GM12878 (cell line): ENCODE measurements at regions not wholly inside any gene's neighbourhood (a gene's known extent, or its start where the extent isn't known, plus 50 kb on each side); places are given as distances from the start of the nearest gene placed in this dataset.

Experiments
- BRCA1 ChIP-seq: IDR thresholded peaks from 2 replicates; pipeline ENCODE4 v1.6.1; 2011; ENCODE audit warnings: low read depth, low read length, improper control_type of control experiment
- CHD4 ChIP-seq: fragments of 200-600 bp; sonication (generic); IDR thresholded peaks from 2 replicates; pipeline ENCODE4 v1.6.1; 2016; ENCODE audit warnings: mild to moderate bottlenecking
- CTCF ChIP-seq, 3 experiments: IDR thresholded peaks in 2 of 3; conservative IDR thresholded peaks in 1 of 3; 2 replicates each; pipeline ENCODE4 v1.5.1; 2011; ENCODE audit warnings: low read depth in 3 of 3, low read length in 3 of 3, mild to moderate bottlenecking in 3 of 3, control low read depth in 2 of 3, moderate library complexity in 2 of 3, inconsistent platforms in 1 of 3, mixed read lengths in 1 of 3; ENCODE audit not compliant: control insufficient read depth in 2 of 3, insufficient read depth in 1 of 3; ENCODE audit errors: extremely low read depth in 1 of 3
- HDAC2 ChIP-seq: fragments of 200-600 bp; sonication (generic); IDR thresholded peaks from 2 replicates; pipeline ENCODE4 v1.6.1; 2017
- NKRF ChIP-seq: fragments of 450-650 bp; conservative IDR thresholded peaks from 2 replicates; pipeline ENCODE4 v1.6.1; 2017; ENCODE audit warnings: mild to moderate bottlenecking, moderate library complexity

- TF ChIP-seq NKRF (no peak), BRCA1 (no peak), HDAC2 (no peak), CTCF (IDR thresholded peaks at IDR 0.05 in 2 of 3, conservative IDR thresholded peaks at IDR 0.05 in 1 of 3; ENCODE audit: control insufficient read depth in 2 of 3, extremely low read depth in 1 of 3, insufficient read depth in 1 of 3, low read depth in 3 of 3, low read length in 3 of 3) (no peak), CHD4 (no peak)
Observed at GRCh38 chr19:30999726-31000125, 349.5 kb downstream of the TSHZ3 start.
